GM18502 (cell line): ENCODE measurements at regions not wholly inside any gene's neighbourhood (a gene's known extent, or its start where the extent isn't known, plus 50 kb on each side); places are given as distances from the start of the nearest gene placed in this dataset.
"Not testable (repeated sequence)": the region's sequence is repeated elsewhere in the genome, so short reads cannot be mapped to it uniquely, and the experiment has no call there.

Source experiments
- ATAC-seq: cut with Tn5 transposase; IDR thresholded peaks from one replicate; pipeline ENCODE4 v1.9.1; 2021; ENCODE audit warnings: mild to moderate bottlenecking; ENCODE audit not compliant: unreplicated experiment, poor library complexity

DNA sequence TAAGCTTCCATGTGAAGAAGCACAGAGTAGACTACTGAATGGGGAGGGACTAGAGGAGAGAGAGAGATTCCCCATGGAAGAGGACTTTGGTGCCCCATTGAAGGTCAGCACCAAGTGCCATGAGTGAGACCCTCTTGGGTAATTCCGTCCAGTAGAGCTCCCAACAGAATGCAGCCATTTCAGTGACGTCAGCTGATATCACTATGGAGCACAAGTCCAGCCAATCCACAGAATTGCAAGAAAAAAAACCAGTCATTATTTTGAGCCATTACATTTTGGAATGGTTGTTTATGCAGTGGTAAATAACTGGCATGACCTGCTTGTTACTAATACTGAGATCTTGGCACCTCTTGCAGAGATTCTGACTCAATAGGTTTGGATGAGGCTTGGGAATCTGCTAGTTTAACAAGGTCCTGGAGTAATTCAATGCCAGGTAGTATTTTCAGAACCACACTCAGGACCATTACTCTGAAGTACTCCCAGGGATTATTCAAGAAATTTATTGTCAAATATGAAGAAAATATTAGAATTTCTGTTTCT is 52.6 kb upstream of the SP8 start:
- no peak for ATAC-seq

DNA sequence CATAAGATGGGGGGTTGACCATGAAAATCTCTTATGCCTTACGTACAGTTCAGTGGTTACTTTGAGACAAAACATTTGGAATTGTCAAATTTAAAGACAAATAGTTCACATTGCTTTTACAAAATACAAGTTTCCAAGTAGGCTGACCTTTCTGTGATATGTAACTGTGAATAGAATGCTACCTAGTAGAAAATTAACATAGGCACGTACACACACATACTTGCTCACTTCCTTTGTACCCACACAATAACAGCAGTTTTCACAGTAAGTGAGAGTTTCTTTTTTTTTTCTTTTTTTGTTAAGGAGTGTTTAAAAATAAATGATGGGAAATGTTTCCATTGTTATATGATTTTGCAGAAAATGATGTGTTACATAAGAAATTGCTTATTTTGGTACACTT is 53.3 kb upstream of the SP8 start:
- no peak for ATAC-seq

DNA sequence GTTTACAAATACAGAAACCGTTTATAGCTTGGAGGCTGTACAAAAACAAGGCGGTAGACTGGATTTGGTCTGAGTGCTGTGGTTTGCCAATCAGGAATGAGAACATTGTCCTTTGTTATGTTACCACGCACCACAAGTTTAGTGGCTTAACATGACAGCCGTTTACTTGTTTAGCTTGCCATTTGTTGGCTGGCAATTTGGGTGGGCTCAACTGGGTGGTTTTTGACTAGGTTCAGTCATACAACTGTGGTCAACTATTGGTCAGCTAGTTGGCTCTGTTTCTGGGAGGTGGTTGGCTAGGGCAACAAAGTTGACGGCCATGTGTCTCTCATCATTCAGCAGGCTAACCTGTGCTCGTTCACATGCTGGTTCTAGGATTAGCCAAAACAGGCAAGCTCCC is 60.1 kb upstream of the SP8 start:
- no peak for ATAC-seq

DNA sequence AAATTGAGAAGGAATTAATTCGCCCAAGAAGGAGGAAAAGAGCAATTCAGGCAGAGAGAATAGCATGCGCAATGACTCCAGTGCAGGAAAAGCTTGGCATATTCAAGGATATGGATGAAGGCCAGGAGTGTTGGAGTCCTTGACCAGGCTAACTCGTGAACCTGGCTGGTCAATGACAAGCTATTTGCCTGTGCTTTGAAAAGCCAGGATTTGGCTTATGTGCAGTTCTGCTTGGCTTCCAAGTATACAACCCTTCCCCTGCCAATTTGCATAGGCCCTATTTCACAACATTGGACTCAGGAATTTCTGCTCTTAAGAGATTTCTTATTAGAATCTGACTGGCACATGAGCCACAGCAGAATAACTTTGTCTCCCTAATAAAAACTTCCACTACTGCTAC is 72.3 kb upstream of the SP8 start:
- ATAC-seq, result no peak

DNA sequence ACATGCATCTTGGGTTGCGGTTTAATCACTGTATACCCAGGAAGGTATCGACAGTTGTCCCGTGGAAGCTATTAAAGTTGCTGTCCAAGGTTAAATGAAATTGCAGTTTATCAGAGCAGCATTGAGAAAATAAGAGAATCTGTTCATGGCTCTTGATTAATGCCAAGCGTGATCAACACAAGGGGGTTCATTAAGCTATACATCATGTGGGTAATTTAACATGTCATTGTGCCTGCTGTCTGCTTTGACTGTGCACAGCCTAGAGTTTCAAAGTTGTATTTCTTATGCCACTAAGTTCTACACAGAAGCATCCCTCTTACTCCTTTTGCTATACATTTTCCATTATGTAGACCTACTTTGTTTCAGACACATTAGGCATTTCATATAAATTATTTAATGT is 74.8 kb upstream of the SP8 start:
- no peak for ATAC-seq

DNA sequence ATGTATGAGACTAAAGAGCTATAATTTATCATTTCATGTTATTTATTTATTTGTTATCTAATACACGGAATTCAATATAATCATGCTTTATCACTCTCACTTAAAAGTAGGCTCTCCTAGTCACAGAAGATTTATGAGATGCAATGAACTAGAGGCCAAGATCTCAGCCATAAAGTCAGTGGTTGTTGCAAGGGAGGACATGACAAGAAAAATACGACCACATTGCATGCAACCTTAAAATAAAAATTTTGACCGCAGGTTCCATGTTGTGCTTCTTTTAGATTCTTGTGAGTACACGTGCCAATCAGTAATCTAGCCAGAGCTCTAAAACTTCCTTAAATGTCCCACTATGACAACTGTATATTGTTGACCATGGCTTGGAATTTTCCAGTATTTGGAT is 75.9 kb upstream of the SP8 start:
- no peak for ATAC-seq

DNA sequence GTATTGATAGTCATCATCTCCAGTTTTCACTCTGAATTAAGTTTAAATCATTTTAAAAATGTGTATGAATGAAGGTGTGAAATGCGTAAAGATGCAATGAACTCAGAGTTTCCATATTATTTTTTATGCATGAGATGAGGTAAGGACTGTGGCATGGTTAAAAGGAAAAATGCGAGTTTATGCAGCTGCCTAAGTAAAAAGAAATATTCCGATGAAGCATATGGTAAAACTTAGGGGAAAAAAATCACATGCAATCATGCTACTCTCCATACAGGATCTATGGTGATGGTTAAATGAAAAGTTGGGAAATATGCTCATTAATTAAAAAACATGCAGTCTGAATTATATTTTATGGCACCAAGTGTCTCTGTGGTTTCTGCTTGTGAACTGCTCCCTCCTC is 77.5 kb upstream of the SP8 start:
- no peak for ATAC-seq

DNA sequence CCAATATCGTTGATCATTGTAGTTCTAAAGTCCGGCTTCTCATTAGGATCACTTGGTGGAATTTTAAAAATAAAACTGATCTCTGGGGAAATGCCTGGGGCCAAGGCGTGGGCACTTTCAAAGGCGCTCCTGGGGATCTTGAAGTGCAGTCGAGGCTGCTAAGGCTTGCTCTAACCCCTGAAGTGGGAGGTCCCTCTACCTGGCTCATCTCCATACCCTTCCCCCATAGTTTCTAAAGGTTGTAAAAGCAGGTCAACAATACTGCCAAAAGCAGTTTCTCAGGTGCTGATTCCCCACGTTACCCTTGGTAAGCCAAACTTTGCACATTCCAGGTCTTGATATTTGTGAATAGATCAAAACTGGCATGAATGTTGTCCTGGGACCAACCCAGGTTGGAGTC is 79.0 kb upstream of the SP8 start:
- ATAC-seq, result no peak

DNA sequence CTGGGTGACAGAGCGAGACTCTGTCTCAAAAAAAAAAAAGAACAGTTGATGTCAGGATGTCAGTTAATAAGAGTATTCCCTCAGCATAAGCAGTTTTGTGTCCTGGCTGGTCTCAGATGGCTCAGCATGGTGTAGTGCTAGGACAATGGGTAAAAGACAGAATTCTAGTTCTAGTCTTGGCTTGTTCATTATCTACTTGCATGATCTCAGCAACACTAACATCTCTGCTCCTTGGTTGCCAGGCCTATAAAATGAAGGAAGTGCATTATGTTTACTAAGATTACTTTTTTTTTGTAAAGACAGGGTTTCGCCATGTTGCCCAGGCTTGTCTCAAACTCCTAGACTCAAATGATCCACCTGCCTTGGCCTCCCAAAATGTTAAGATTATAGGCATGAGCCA is 84.3 kb upstream of the SP8 start:
- ATAC-seq, result no peak

DNA sequence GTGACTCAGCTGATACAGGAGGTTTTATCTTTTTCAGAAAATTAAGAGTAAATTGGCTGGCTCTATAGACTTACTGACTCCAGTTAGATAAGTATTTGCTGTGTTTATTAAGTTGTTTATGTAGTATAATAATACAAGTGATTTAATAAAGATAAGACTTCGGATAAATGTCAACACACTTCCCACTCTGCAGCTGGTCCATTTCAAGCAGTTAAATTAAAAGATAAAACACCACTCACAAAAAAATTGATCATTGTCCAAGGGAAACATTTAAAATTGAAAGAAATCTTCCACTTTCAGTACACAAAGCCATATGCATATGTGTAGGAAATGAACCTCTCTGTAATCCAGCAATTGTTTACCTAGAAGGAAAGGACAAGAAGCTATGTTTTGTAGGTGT is 106.1 kb upstream of the SP8 start:
- no peak for ATAC-seq

DNA sequence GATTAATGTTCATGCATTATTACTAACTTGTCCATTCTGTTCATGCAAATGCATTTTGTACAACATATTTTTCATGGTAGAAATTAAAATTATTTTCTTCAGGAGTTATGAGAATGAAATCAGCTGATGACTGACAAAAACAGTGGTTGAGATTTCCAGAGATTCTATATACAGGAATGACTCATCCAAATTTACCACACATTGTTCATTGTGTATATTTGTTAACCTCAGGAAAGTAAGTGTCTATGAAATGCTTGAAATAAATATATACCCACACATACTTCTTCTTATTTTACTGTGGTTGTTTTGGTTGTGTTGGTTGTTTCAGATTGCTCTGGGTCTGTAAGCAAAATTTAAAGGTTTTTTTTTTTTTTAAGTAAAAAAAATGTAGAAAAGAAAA is 108.1 kb upstream of the SP8 start:
- ATAC-seq, result no peak

DNA sequence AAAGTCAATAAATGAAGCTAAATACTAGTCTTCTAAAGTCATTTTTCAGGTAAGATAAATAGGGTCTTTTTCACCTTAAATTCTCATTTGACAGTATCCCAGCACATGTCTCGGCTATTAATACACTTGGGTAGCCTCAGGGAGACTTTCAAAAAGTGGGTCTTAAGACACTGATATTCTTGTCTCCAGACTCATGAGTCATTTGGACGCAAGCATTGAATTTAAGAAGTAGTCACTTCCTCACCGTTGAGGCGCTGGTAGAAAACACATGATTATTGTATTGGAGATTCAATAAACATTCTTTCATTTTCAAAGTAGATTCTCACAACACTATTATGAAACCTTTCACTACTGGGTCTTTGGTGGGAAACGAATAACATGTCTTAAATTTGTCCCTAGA is 108.9 kb upstream of the SP8 start:
- no peak for ATAC-seq

DNA sequence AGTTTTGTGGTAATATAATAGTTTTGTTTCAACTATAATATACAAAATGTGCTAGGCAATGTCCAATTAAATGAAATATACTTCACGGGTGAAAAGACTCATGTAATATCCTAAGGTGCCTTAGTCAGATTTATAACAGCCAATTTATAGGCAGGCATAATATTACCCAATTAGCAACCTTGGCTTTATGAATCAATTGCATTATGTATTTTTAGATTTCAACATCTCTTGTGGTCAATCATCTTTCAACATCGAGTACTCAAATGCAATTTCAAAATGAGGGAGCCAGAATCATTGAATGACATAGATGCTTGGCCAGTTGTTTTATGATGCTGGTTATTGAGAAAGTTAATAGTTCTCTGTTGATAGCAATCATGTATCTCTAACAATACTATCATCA is 110.3 kb upstream of the SP8 start:
- no peak for ATAC-seq

DNA sequence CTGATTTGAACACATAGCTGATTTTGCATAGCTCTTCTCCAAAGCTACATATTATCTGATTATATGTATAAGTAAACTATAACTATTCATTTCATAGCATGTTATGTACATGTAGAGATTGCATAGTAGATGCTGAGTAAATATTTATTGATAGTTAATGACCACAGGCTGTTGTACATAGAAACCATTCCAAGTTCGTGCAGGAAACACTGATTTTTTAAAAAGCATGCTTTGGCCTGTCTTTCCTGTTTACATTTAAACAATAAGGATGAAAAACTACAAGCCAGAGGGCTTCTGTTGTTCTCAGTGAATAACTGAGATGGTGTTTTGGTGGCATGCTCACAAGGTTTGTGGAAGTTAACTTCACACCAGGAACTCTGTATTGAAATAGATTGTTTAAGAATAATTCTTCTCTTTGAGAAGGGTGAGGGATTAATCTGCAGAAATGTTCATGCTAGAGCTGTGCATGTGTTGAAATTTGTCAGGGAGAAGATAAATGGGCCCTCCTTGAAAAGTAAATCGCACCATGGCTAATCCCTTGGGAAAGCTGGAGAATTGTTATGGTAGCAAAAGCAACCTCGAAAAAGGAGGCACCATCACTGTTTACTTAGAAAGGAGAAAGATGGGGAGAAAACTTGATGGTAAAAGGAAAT is 120.2 kb upstream of the SP8 start:
- ATAC-seq, result no peak

DNA sequence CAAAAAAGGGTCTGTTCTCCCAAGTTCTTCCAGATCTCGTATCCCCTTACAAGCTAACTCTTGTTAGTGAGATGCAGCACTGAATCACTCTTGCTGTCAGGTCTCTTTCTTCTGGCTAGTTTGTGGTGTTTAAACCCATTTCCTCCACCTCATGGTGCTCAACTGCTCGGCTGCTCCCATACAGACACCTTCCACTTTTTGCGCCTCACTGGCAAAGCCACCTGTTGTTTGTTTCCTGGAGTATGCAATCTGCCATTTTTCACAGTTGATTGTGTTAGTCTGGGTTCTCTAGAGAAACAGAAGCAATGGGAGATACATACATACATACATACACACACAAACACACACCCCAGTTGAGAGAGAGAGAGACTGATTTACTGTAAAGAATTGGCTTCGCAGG is 124.4 kb upstream of the SP8 start:
- no peak for ATAC-seq

DNA sequence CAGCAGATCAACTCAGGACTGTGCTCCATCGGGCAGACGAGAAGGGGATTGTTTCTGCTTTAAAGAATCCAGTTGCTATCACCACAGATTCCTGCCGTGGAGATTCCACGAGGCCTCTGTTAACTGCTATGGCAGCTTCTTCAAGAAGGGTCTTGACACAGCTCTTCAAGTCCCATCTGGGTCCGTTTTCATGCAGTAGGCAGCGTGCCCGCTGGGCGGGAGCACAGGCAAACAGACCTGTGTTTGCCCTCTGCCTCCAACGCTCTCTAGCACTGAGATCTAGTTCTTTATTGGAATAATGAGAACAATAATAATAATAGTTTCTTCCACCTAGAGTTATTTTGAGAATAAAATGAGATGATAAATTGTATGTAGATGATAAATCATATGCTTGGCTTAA is 127.2 kb upstream of the SP8 start:
- no peak for ATAC-seq

DNA sequence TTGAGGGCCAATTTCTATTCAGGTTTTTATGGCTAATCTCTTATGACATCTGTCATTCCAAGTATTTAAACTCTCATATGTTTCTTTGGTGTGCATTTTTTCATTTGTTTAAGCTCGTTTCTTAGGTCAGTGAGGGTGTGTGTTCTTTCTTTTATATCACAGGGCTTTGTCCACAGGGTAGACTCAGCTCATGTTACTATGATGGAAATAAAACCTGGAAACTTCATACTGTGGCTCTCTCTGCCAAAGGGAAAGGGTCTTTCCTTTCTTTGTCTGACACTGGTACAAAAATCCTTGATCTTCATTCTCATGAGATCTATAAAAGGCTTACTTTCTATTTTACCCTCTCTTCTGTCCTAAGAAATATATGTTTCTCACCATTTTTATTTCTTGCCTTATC is 129.6 kb upstream of the SP8 start:
- ATAC-seq, result no peak

DNA sequence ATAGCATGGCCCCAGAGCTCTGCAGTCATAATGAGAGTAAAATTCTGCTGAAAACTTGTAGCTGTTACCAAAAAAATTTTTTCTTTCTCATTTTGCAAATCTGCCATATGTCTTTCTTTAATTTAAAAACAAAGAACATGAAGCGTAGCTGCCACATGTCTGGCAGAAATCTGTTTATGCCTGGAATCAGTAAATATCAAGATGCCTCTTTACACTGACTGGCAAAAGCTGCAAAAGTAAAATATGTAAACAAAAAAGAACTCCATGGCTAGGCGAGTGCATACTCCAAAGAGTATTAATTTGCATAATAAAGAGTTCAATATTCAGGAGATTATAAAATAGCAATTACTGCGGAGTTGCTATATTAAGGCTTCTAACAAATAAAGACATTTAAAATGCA is 130.9 kb upstream of the SP8 start:
- no peak for ATAC-seq

DNA sequence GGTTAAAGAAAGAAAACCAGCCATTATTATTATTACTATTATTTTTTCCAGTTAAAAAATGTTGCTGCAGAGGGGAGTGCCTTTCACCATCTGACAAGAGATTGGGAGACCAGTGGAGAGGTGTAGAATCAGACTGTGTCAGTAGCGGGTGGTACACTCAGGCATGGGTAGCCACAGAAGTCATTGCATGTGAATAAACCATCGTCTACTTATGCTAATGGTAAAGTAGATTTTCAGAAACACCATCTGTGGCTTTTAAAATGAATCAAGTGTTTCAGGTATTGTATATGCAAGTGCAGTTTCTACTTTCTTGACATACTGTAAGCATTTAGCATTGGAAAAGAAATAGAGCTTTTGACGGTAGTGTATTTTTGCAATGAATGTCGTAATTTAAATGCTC is 131.5 kb upstream of the SP8 start:
- no peak for ATAC-seq

DNA sequence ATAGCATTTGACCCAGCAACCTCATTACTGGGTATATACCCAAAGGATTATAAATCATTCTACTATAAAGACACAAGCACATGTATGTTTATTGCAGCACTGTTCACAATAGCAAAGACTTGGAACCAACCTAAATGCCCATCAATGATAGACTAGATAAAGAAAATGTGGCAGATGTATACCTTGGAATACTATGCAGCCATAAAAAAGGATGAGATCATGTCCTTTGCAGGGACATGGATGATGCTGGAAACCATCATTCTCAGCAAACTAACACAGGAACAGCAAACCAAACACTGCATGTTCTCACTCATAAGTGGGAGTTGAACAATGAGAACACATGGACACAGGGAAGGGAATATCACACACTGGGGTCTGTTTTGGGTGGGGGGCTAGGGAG is 140.5 kb upstream of the SP8 start:
- ATAC-seq, result not testable (repeated sequence)

DNA sequence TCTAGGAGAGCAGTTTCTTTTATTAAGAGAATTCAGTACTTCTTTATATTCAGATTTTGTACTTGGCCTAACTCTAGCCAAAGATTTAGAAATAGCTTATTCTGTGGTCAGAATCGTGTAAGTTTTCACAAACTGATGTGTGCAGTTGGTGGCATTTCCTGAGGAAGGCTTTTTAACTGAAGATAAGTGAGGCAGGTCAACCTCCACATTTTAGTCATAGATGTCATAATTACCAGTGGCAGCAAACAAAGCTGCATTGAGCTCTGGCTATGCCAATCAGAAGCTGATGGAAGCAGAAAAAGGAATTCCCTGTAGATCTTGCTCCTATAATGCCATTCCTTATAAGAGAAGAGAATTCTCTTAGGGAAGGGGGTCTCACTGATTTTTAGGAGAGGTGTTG is 141.3 kb upstream of the SP8 start:
- ATAC-seq, result no peak

DNA sequence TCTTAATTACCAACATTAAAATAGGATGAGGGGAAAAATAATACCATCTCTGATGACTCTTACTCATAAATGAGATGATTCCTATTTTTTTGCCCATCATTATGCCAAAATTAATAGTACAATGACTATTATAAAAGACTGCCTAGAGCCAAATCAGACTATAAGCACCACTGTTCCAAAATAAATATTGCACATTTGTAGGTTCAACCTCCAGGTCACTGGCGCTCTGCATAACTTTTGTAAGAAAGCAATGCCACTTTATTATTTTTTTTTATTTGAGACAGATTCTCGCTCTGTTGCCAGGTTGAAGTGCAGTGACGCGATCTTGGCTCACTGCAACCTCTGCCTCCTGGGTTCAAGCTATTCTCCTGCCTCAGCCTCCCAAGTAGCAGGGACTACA is 142.5 kb upstream of the SP8 start:
- ATAC-seq, result no peak

DNA sequence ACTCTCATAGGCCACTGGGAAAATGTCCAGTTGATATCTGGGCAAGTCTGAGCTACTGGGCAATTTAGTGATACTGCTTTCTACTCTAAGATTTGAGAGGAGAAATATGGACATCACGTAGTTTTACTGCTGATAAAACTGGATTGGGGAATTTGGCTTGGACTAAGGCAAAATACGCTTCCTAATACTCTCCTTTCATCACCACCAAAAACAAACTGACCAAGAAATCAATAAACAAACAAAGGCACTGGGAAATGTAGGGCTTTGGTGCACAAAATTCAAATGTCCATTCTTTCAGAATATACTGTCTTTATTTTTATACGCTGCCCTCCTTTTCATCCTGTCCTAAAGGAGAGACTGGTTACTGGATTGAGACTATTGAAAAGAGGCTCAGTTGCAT is 145.1 kb upstream of the SP8 start:
- no peak for ATAC-seq
